ENCODE measurements at regions not wholly inside any gene's neighbourhood (a gene's known extent, or its start where the extent isn't known, plus 50 kb on each side); places are given as distances from the start of the nearest gene placed in this dataset.

- Histone ChIP-seq H2BK15ac (ENCODE audit: low read depth, low read length) (no peak overlapping the region), H3K56ac (ENCODE audit: insufficient read length, low read depth, low read length) (no peak overlapping the region), H3K79me2 (ENCODE audit: insufficient read depth, low read length) (no peaks in the 10 kb centered on the region), H3K4me1 (ENCODE audit: insufficient read depth, low read length) (no peaks in the 10 kb centered on the region), H4K20me1 (ENCODE audit: control insufficient read depth, insufficient read depth, insufficient read length) (no peaks in the 10 kb centered on the region), H4K8ac (replicated peaks; ENCODE audit: insufficient read length, low read depth, low read length) (no peak overlapping the region), H2BK120ac (ENCODE audit: low read depth, low read length, poor library complexity, severe bottlenecking) (no peak overlapping the region), H2AK5ac (ENCODE audit: insufficient read length, low read length) (no peak overlapping the region), H4K5ac (ENCODE audit: insufficient read length, low read depth, low read length) (no peak overlapping the region), H3K14ac (ENCODE audit: insufficient read depth, low read length) (no peak overlapping the region), H2BK5ac (ENCODE audit: insufficient read length, low read length) (no peak overlapping the region), H4K91ac (ENCODE audit: insufficient read length, low read depth, low read length) (no peak overlapping the region), H3K4ac (ENCODE audit: low read depth, low read length) (no peak overlapping the region), H3K27me3 (ENCODE audit: insufficient read depth, low read length) (no peaks in the 10 kb centered on the region), H3K9ac (ENCODE audit: extremely low read depth, insufficient read length, low read length) (no peak overlapping the region), H3K23ac (ENCODE audit: insufficient read length, low read depth, low read length) (no peak overlapping the region), H3K79me1 (ENCODE audit: insufficient read depth, low read depth, low read length, poor library complexity, severe bottlenecking) (no peaks in the 10 kb centered on the region), H3K9me3 (ENCODE audit: control insufficient read depth, low read depth, low read length) (no peaks in the 10 kb centered on the region), H2BK20ac (ENCODE audit: low read depth, low read length, poor library complexity, severe bottlenecking) (no peak overlapping the region), H3T11ph (ENCODE audit: low read length) (no peak overlapping the region), H3K23me2 (ENCODE audit: insufficient read length, low read depth, low read length, poor library complexity, severe bottlenecking) (no peaks in the 10 kb centered on the region), H3K18ac (ENCODE audit: insufficient read length, low read depth, low read length) (no peak overlapping the region), H2BK12ac (ENCODE audit: insufficient read length, low read depth, low read length) (no peak overlapping the region), H3K4me2 (ENCODE audit: insufficient read depth, insufficient read length, low read length) (no peak overlapping the region), H2AFZ (ENCODE audit: low read length) (no peak overlapping the region), H3K27ac (ENCODE audit: insufficient read length, low read depth, low read length) (no peak overlapping the region)
- Mint-ChIP-seq H3K36me3 (ENCODE audit: insufficient read depth in 1 of 3, low read depth in 3 of 3) (no peaks in the 10 kb centered on the region), H3K27me3 (ENCODE audit: low read depth) (no peaks in the 10 kb centered on the region), H3K27ac (no peak overlapping the region), H3K9me3 (no peaks in the 10 kb centered on the region), H3K4me3 (no peak overlapping the region), H3K4me1 (0 out of 4 replicates have a peak, but pooled peaks cover 0 to 2% of the 10 kb centered on the region in 2 experiments)
- no peak for DNase-seq
- no CpG with 5 or more reads among the region's 3 CpGs for WGBS (ENCODE audit: extremely low coverage, insufficient read length, low lambda C conversion rate)
- TF ChIP-seq CTCF (conservative IDR thresholded peaks at IDR 0.05): no peak
These were observed 166.2 kb upstream of the RFC3 start for GRCh38 chr13:33651766-33652165.
